NT2/D1 (cell line): ENCODE measurements at regions not wholly inside any gene's neighbourhood (a gene's known extent, or its start where the extent isn't known, plus 50 kb on each side); places are given as distances from the start of the nearest gene placed in this dataset.

Experiments
- YY1 ChIP-seq: IDR thresholded peaks from 2 replicates; pipeline ENCODE4 v1.6.1; 2011; ENCODE audit not compliant: insufficient read length, insufficient read depth
- ZNF274 ChIP-seq: IDR thresholded peaks from 2 replicates; pipeline ENCODE4 v1.6.1; 2011; ENCODE audit warnings: mild to moderate bottlenecking, low read depth, low read length

DNA sequence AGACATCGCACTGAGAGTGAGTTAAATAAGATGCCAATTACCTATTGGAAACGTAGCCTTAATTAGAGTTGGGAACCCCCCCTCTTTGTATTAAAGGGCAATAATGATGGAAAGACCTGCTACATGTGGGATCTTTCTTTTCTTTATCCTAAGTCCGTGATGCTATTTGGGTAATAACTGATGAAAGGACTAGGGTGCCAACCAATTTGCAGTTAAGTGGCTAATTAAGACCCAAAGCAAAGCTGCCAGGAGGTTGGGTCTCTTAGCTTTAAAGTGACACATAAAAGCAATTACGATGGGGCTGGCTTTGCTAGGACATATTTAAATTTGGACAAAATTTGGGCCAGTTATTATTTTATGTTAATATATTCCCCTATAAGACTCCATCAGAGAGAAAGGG, 728.8 kb downstream of the NR2F1-AS1 start:
- TF ChIP-seq ZNF274 (no peak), YY1 (no peak)
